AG04449 (cell line): ENCODE measurements at regions not wholly inside any gene's neighbourhood (a gene's known extent, or its start where the extent isn't known, plus 50 kb on each side); places are given as distances from the start of the nearest gene placed in this dataset.

Experiments
- CTCF ChIA-PET: fragments of 350-600 bp; formaldehyde crosslinking; extraction: SDS; loops from one replicate; lab custom pipeline; 2021; ENCODE audit warnings: antibody characterized with exemption; lab: Yijun Ruan, JAX
- POLR2A ChIA-PET: fragments of 400-600, 350-600 bp; formaldehyde crosslinking; extraction: SDS; loops from one replicate; lab custom pipeline; 2020; ENCODE audit warnings: antibody characterized with exemption, inconsistent platforms; lab: Yijun Ruan, JAX
- DNase-seq: peaks from one replicate; pipeline ENCODE4 v3.0.0-alpha.2; 2010; ENCODE audit warnings: low read depth, low spot score
- H3K4me3 ChIP-seq: 2 replicates; pipeline ENCODE4 v1.5.1; 2011; ENCODE audit warnings: low read depth, mild to moderate bottlenecking, control low read depth, low read length
- TF ChIP-seq, protein P1 (sequence below): IDR thresholded peaks from one replicate; pipeline ENCODE4 v1.5.1; 2011; ENCODE audit warnings: mild to moderate bottlenecking, moderate library complexity, low read length, control low read depth, inconsistent platforms; ENCODE audit not compliant: insufficient read depth; ENCODE audit errors: missing control alignments

DNA sequence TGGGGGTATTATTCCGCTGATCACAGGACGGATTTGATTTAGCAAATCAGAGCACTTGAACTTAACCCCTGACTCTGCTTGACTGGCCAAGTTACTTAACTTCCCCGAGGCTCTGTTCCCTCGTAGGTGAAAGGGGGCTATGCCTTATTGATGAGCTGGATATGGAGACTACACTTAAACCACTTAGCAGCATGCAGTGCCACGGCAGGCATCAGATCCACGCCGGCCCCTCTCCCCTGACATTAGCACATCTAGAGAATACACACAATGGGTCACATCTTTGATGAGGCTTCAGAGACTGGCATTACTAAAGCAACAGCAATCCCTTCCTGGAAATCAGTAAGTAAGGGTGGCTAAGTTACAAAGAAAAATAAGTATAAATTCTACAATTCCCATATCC lies 71.0 kb downstream of the ABCC12 start:
- CTCF ChIA-PET: interaction anchor here (0.9 kb wide), 1 partner anchor 72 kb away, joined by 4 read pairs; no protein-coding TSS in a partner anchor
- no peak for DNase-seq
- POLR2A ChIA-PET: no interaction called here
- no peak overlapping the region for H3K4me3 ChIP-seq
- TF ChIP-seq, protein P1, sequence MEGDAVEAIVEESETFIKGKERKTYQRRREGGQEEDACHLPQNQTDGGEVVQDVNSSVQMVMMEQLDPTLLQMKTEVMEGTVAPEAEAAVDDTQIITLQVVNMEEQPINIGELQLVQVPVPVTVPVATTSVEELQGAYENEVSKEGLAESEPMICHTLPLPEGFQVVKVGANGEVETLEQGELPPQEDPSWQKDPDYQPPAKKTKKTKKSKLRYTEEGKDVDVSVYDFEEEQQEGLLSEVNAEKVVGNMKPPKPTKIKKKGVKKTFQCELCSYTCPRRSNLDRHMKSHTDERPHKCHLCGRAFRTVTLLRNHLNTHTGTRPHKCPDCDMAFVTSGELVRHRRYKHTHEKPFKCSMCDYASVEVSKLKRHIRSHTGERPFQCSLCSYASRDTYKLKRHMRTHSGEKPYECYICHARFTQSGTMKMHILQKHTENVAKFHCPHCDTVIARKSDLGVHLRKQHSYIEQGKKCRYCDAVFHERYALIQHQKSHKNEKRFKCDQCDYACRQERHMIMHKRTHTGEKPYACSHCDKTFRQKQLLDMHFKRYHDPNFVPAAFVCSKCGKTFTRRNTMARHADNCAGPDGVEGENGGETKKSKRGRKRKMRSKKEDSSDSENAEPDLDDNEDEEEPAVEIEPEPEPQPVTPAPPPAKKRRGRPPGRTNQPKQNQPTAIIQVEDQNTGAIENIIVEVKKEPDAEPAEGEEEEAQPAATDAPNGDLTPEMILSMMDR: no peak

DNA sequence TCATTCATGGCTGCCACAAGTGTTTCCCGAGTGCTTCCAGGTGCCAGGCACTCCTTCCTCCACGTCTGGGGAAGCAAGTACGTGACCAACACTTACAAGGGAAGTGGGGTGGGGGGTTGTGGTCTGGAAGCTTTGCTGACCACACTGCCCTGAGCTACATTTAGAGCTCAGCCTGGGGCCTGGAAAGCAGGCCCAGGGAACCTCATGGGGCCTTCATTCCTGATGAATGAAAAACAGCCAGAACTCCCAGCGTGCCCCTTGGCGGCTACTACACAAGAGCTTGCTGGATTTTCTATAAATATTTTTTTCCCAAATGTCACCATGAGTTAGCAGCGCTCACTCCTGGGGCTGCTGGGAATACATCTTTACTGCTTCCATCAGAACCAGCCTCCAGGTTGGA lies 73.3 kb downstream of the ABCC12 start:
- ChIA-PET CTCF (interaction anchor here (0.8 to 1.4 kb wide), 5 partner anchors 14 to 1229 kb away, joined by 3 to 5 read pairs (median 3); no protein-coding TSS in a partner anchor), POLR2A (interaction anchor here (0.6 to 0.9 kb wide), 3 partner anchors 26 to 44 kb away, joined by 3 to 6 read pairs (median 3); no protein-coding TSS in a partner anchor)
- no peak overlapping the region; the same call in 1 of the 2 replicates for H3K4me3 ChIP-seq
- TF ChIP-seq, protein P1: no peak
- no peak for DNase-seq

DNA sequence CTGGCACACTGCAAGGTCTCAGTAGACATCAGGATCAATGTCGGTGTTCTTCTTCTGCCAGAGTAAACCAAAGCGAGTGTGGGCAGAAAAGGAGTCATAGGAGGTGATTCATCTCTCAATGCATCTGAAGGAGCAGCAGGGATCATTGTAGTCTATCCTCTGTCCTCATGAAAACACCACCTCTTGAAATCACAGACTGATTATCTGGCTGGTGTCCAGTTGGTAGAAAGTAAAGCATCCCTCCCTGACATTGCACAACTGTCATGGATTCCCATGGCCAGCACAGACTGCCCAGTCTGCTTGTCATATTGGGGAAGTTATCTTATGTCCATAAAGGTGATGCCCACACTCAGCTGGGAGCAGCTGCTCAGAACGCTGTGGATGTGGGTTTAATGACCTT lies 74.1 kb downstream of the ABCC12 start:
- TF ChIP-seq, protein P1: no peak
- H3K4me3 ChIP-seq: no peak overlapping the region
- DNase-seq: peak; percentile 82
- POLR2A ChIA-PET: interaction anchor here (0.9 kb wide), 1 partner anchor 27 kb away, joined by 3 read pairs; no protein-coding TSS in a partner anchor
- CTCF ChIA-PET: interaction anchor here (1.0 to 1.4 kb wide), 4 partner anchors 35 to 1228 kb away, joined by 3 to 5 read pairs (median 4); no protein-coding TSS in a partner anchor

DNA sequence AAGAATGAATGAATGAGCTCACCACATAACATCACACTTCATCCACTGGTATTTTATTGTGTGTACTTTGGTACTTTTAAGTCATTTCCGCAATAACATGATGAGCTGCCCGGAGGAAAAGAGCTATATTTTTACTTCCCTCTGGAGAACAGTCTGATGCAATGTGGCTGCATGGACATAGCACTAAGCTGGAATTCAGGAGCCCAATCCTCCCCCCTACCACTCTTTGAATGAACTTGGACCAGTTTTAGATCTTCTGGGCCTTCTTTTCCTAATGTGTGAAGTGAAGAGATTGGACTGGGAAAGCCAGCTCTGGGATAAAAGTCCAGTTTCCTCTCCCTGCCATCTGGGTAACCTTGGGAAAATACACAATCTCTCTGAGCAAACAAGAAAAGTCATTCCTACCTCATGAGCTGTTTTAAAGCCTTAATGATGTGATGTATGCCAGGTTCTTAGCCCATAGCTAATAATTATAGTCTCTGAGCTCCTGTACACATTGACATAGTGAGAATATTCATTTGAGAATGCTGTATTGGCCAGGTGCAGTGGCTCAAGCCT lies 79.3 kb downstream of the ABCC12 start:
- TF ChIP-seq, protein P1: no peak
- no peak overlapping the region for H3K4me3 ChIP-seq
- no peak for DNase-seq
- ChIA-PET POLR2A (interaction anchor here (1.4 to 1.7 kb wide), 2 partner anchors 46 to 50 kb away, joined by 3 to 5 read pairs; no protein-coding TSS in a partner anchor), CTCF (interaction anchor here (0.8 to 1.9 kb wide), 6 partner anchors 18 to 88 kb away, joined by 3 to 15 read pairs (median 4); no protein-coding TSS in a partner anchor)

DNA sequence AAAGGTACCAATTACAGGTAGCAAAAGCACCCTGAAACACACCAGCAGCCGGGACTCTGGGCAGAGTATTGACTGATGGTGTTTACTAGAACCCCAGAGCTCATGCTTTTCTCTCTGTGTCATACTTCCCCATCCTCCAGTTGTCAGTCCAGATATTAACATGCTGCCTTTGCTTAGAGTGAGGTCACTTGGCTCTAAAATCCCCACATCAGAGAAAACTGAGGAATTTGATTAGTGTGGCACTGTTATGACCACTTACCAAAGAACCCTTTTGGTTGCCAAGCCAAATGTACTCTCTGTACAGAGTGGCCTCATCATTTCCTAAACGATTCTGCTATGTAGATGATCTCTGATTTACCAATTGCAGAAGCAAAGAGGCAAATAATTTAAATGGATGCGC lies 80.4 kb downstream of the ABCC12 start:
- CTCF ChIA-PET: interaction anchor here (1.8 to 2.7 kb wide), 3 partner anchors 20 to 933 kb away, joined by 6 to 15 read pairs (median 13); partner anchors contain the start of gene NETO2
- H3K4me3 ChIP-seq: no peak overlapping the region

More for the DNA sequence above, 80.4 kb downstream of the ABCC12 start:
- POLR2A ChIA-PET: interaction anchor here (1.0 to 1.7 kb wide), 2 partner anchors 48 to 51 kb away, joined by 3 to 5 read pairs; no protein-coding TSS in a partner anchor
- TF ChIP-seq, protein P1: no peak
- peak; percentile 70 for DNase-seq
